GM21515 (cell line): ENCODE measurements at regions not wholly inside any gene's neighbourhood (a gene's known extent, or its start where the extent isn't known, plus 50 kb on each side); places are given as distances from the start of the nearest gene placed in this dataset.

ENCODE experiments used
- ATAC-seq: cut with Tn5 transposase; IDR thresholded peaks from one replicate; pipeline ENCODE4 v1.9.1; 2021; ENCODE audit not compliant: unreplicated experiment

- ATAC-seq, result no peak
These were observed 189.9 kb downstream of the ACER2 start for GRCh38 chr9:19598722-19599121.

GRCh38 chr9:19597176-19597575, 188.4 kb downstream of the ACER2 start:
- ATAC-seq, result no peak

GRCh38 chr9:19595003-19595402, 186.2 kb downstream of the ACER2 start:
- no peak for ATAC-seq

- no peak for ATAC-seq
These were observed 178.9 kb downstream of the ACER2 start for GRCh38 chr9:19587678-19588077.

GRCh38 chr9:19583890-19584289, 175.1 kb downstream of the ACER2 start:
- no peak for ATAC-seq

- ATAC-seq, result no peak
These were observed 168.6 kb downstream of the ACER2 start for GRCh38 chr9:19577411-19577810.

GRCh38 chr9:19568946-19569345, 160.1 kb downstream of the ACER2 start:
- ATAC-seq, result no peak

- no peak for ATAC-seq
These were observed 155.7 kb downstream of the ACER2 start for GRCh38 chr9:19564396-19565061.

- ATAC-seq, result no peak
These were observed 146.4 kb downstream of the ACER2 start for GRCh38 chr9:19555214-19555613.

- ATAC-seq, result no peak
These were observed 145.7 kb downstream of the ACER2 start for GRCh38 chr9:19554529-19554928.

GRCh38 chr9:19553441-19553840, 144.6 kb downstream of the ACER2 start:
- ATAC-seq, result no peak

- no peak for ATAC-seq
These were observed 143.7 kb downstream of the ACER2 start for GRCh38 chr9:19552282-19553105.

GRCh38 chr9:19551124-19551929, 142.5 kb downstream of the ACER2 start:
- peak; percentile 67 for ATAC-seq

GRCh38 chr9:19550009-19550408, 141.2 kb downstream of the ACER2 start:
- ATAC-seq, result no peak

- no peak for ATAC-seq
These were observed 124.6 kb downstream of the ACER2 start for GRCh38 chr9:19533373-19533772.

GRCh38 chr9:19527663-19528062, 118.9 kb downstream of the ACER2 start:
- no peak for ATAC-seq

GRCh38 chr9:19522558-19522957, 113.7 kb downstream of the ACER2 start:
- ATAC-seq, result no peak

GRCh38 chr9:19521205-19521604, 112.4 kb downstream of the ACER2 start:
- ATAC-seq, result no peak

GRCh38 chr9:19517202-19517942, 108.6 kb downstream of the ACER2 start:
- no peak for ATAC-seq

GRCh38 chr9:19516348-19516747, 107.5 kb downstream of the ACER2 start:
- ATAC-seq, result no peak

GRCh38 chr9:19513671-19514275, 105.0 kb downstream of the ACER2 start:
- ATAC-seq, result no peak
